Endothelial cell of umbilical vein (primary cell): ENCODE measurements at regions not wholly inside any gene's neighbourhood (a gene's known extent, or its start where the extent isn't known, plus 50 kb on each side); places are given as distances from the start of the nearest gene placed in this dataset.

Experiments
- BruUV-seq: library from RNA; stranded (reverse); fragments of 400-500 nt; replicated peaks from 2 replicates; lab custom pipeline; 2021; lab: Mats Ljungman, UMichigan
- CTCF ChIA-PET: fragments of 300-600, 350-600 bp; sonication (Branson Sonifier 250); formaldehyde crosslinking; loops from one replicate; lab custom pipeline; 2021; ENCODE audit warnings: antibody characterized with exemption, inconsistent platforms; lab: Charles Lee
- POLR2A ChIA-PET: fragments of 300-600, 350-600 bp; sonication (Branson Sonifier 250); formaldehyde crosslinking; loops from one replicate; lab custom pipeline; 2021; ENCODE audit warnings: antibody characterized with exemption, inconsistent platforms; lab: Charles Lee
- DNase-seq: peaks from one replicate; pipeline ENCODE4 v3.0.0-alpha.2; 2011; ENCODE audit warnings: low read depth, low spot score
- FAIRE-seq: peaks from 2 replicates; lab custom pipeline; 2011; peaks lifted over from hg19 to GRCh38; lab: Jason Lieb, UNC
- H2AFZ ChIP-seq: 2 replicates; pipeline ENCODE4 v1.6.0; 2012; ENCODE audit warnings: low read depth, low read length, control low read depth, inconsistent platforms
- H3K27ac ChIP-seq: 2 replicates; pipeline ENCODE4 v1.5.1; 2011; ENCODE audit warnings: low read depth, mild to moderate bottlenecking, control low read depth, low read length, moderate library complexity; ENCODE audit not compliant: insufficient read depth
- H3K27me3 ChIP-seq, 2 experiments: 2 replicates each; pipeline versions ENCODE4 v1.6.0 to v1.6.1; 2011; ENCODE audit warnings: low read length in 2 of 2, mixed read lengths in 1 of 2; ENCODE audit not compliant: control insufficient read depth in 2 of 2, insufficient read depth in 2 of 2
- H3K36me3 ChIP-seq, 2 experiments: 2 replicates in 1 of 2; 3 replicates in 1 of 2; pipeline ENCODE4 v1.5.1; 2011; ENCODE audit warnings: low read length in 2 of 2, mild to moderate bottlenecking in 1 of 2, moderate library complexity in 1 of 2; ENCODE audit not compliant: control insufficient read depth in 2 of 2, insufficient read depth in 2 of 2; ENCODE audit errors: extremely low read depth in 1 of 2
- H3K4me1 ChIP-seq: 3 replicates; pipeline ENCODE4 v1.5.1; 2011; ENCODE audit warnings: mild to moderate bottlenecking, low read length; ENCODE audit not compliant: control insufficient read depth, insufficient read depth; ENCODE audit errors: extremely low read depth
- H3K4me2 ChIP-seq: 2 replicates; pipeline ENCODE4 v1.6.1; 2011; ENCODE audit warnings: low read length, control low read depth, mixed read lengths; ENCODE audit not compliant: insufficient read depth
- H3K4me3 ChIP-seq, 3 experiments: fragments of 200-600 bp in 1 of 3; sonication (generic), shearing (Covaris generic) in 1 of 3; replicated peaks in 1 of 3; 2 replicates each; pipeline ENCODE4 v1.5.1; 2011 to 2016; ENCODE audit warnings: control low read depth in 3 of 3, low read length in 3 of 3, mild to moderate bottlenecking in 2 of 3, inconsistent platforms in 1 of 3, low read depth in 1 of 3, moderate library complexity in 1 of 3; ENCODE audit not compliant: insufficient read depth in 1 of 3
- H3K79me2 ChIP-seq: 2 replicates; pipeline ENCODE4 v1.6.0; 2012; ENCODE audit warnings: low read length, inconsistent platforms; ENCODE audit not compliant: control insufficient read depth, insufficient read depth
- H3K9ac ChIP-seq: replicated peaks from 2 replicates; pipeline ENCODE3; 2011; ENCODE audit warnings: low read length, control low read depth; ENCODE audit not compliant: insufficient read depth; ENCODE audit errors: extremely low read depth
- H3K9me1 ChIP-seq: replicated peaks from 3 replicates; pipeline ENCODE4 v1.6.0; 2011; ENCODE audit warnings: mild to moderate bottlenecking, low read length; ENCODE audit not compliant: control insufficient read depth, insufficient read depth; ENCODE audit errors: extremely low read depth
- H3K9me3 ChIP-seq: replicated peaks from 2 replicates; pipeline ENCODE4 v1.5.1; 2012; ENCODE audit warnings: low read length, inconsistent platforms; ENCODE audit not compliant: control insufficient read depth, insufficient read depth
- H4K20me1 ChIP-seq: replicated peaks from 2 replicates; pipeline ENCODE3; 2011; ENCODE audit warnings: mild to moderate bottlenecking, low read length; ENCODE audit not compliant: control insufficient read depth, insufficient read depth; ENCODE audit errors: extremely low read depth
- CTCF ChIP-seq, 2 donors: IDR thresholded peaks; 1 replicate in 1 of 2; 2 replicates in 1 of 2; pipeline ENCODE4 v1.5.1; 2011; ENCODE audit warnings: low read length in 2 of 2, mild to moderate bottlenecking in 2 of 2, moderate library complexity in 2 of 2, control low read depth in 1 of 2, inconsistent platforms in 1 of 2, low read depth in 1 of 2; ENCODE audit not compliant: insufficient read depth in 1 of 2; ENCODE audit errors: extremely low read depth in 1 of 2
- EZH2 ChIP-seq: IDR thresholded peaks from 2 replicates; pipeline ENCODE4 v1.6.1; 2012; ENCODE audit warnings: borderline replicate concordance, low read depth, mild to moderate bottlenecking, moderate library complexity, low read length, inconsistent platforms; ENCODE audit not compliant: severe bottlenecking
- FOS ChIP-seq: IDR thresholded peaks from 2 replicates; pipeline ENCODE4 v1.6.1; 2011; ENCODE audit warnings: mild to moderate bottlenecking, low read length, moderate library complexity, borderline replicate concordance; ENCODE audit not compliant: insufficient read depth
- GATA2 ChIP-seq: IDR thresholded peaks from 2 replicates; pipeline ENCODE4 v1.7.0; 2011; ENCODE audit warnings: low read depth, mild to moderate bottlenecking, moderate library complexity, mixed read lengths, low read length; ENCODE audit not compliant: insufficient read length, insufficient read depth
- JUN ChIP-seq: IDR thresholded peaks from 2 replicates; pipeline ENCODE4 v1.6.1; 2011; ENCODE audit warnings: borderline replicate concordance, low read depth; ENCODE audit not compliant: insufficient read length, insufficient read depth
- MYC ChIP-seq: IDR thresholded peaks from one replicate; pipeline ENCODE4 v1.6.1; 2011; ENCODE audit warnings: mild to moderate bottlenecking, low read depth, low read length
- POLR2A ChIP-seq: IDR thresholded peaks from 2 replicates; pipeline ENCODE4 v1.6.1; 2012; ENCODE audit warnings: low read depth, mild to moderate bottlenecking, control low read depth, low read length
- POLR2AphosphoS5 ChIP-seq: IDR thresholded peaks from 2 replicates; pipeline ENCODE4 v1.6.1; 2012; ENCODE audit warnings: low read depth, mild to moderate bottlenecking, control low read depth, low read length, moderate library complexity; ENCODE audit not compliant: insufficient read depth
- dilution Hi-C: fragments of 300-500 bp; cut with MboI; formaldehyde crosslinking; loops from one replicate; pipeline ENCODE4 v1.15.0; 2019; ENCODE audit warnings: low sequenced_read_pairs; ENCODE audit not compliant: extremely low pct_ligation_motif_present
- intact Hi-C: fragments of 100-400 bp; cut with micrococcal nuclease; formaldehyde crosslinking; loops from one replicate; pipeline ENCODE4 v1.10.0; 2022
- TF ChIP-seq, protein P1 (sequence below): IDR thresholded peaks from 2 replicates; pipeline ENCODE4 v1.6.1; 2011; ENCODE audit not compliant: insufficient read depth, insufficient read length

- intact Hi-C loops: no loop called here
- no peaks in the 10 kb centered on the region for H3K36me3 ChIP-seq
- ChIA-PET CTCF (no interaction called here), POLR2A (no interaction called here)
- H2AFZ ChIP-seq: no peak overlapping the region
- H3K9me1 ChIP-seq: no peaks in the 10 kb centered on the region
- no peaks in the 10 kb centered on the region for H3K79me2 ChIP-seq
- FAIRE-seq (no peak), DNase-seq (no peak)
- dilution Hi-C loops: no loop called here
- no TSS peak for BruUV-seq
- no peak overlapping the region for H3K4me3 ChIP-seq
- no peak overlapping the region for H3K9ac ChIP-seq
- no peaks in the 10 kb centered on the region for H3K4me1 ChIP-seq
- H3K27me3 ChIP-seq: no peaks in the 10 kb centered on the region
- H4K20me1 ChIP-seq: no peaks in the 10 kb centered on the region
- no peak for TF ChIP-seq POLR2AphosphoS5
- TF ChIP-seq GATA2: no peak
- no peak for TF ChIP-seq POLR2A
- TF ChIP-seq CTCF (IDR thresholded peaks at IDR 0.05; ENCODE audit: extremely low read depth in 1 of 2, insufficient read depth in 1 of 2, low read depth in 1 of 2, low read length in 2 of 2): no peak
- TF ChIP-seq FOS: no peak
- TF ChIP-seq, protein P1, sequence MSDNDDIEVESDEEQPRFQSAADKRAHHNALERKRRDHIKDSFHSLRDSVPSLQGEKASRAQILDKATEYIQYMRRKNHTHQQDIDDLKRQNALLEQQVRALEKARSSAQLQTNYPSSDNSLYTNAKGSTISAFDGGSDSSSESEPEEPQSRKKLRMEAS: no peak
- TF ChIP-seq JUN: no peak
- no peak for TF ChIP-seq MYC
- TF ChIP-seq EZH2: no peak
- peaks cover 2% of the 10 kb centered on the region for H3K9me3 ChIP-seq
- no peak overlapping the region for H3K4me2 ChIP-seq
- no peak overlapping the region for H3K27ac ChIP-seq
Observed at GRCh38 chr2:21501376-21502027, 377.7 kb downstream of the TDRD15 start.
